NCI-H748 treated with DMSO at 0.1 percent for 48 hours (cell line): ENCODE measurements at regions not wholly inside any gene's neighbourhood (a gene's known extent, or its start where the extent isn't known, plus 50 kb on each side); places are given as distances from the start of the nearest gene placed in this dataset.
"Not testable (repeated sequence)": the region's sequence is repeated elsewhere in the genome, so short reads cannot be mapped to it uniquely, and the experiment has no call there.

Experiments used
- DNase-seq: peaks from one replicate; lab custom pipeline; 2025; lab: John Stamatoyannopoulos, UW

- no peak for DNase-seq
Measured at GRCh38 chr12:33589576-33590114, 150.0 kb upstream of the SYT10 start.

- DNase-seq: no peak
Measured at GRCh38 chr12:33593753-33594152, 154.1 kb upstream of the SYT10 start.

- no peak for DNase-seq
Measured at GRCh38 chr12:33596061-33596460, 156.4 kb upstream of the SYT10 start.

- DNase-seq: no peak
Measured at GRCh38 chr12:33596814-33597213, 157.2 kb upstream of the SYT10 start.

GRCh38 chr12:33602515-33602914 is 162.9 kb upstream of the SYT10 start:
- peak; percentile 43 for DNase-seq

GRCh38 chr12:33605757-33606156 is 166.1 kb upstream of the SYT10 start:
- peak; percentile 22 for DNase-seq

GRCh38 chr12:33609910-33610309 is 170.3 kb upstream of the SYT10 start:
- DNase-seq: no peak

GRCh38 chr12:33614630-33615029 is 175.0 kb upstream of the SYT10 start:
- DNase-seq: no peak

- DNase-seq: no peak
Measured at GRCh38 chr12:33617218-33617617, 177.6 kb upstream of the SYT10 start.

- no peak for DNase-seq
Measured at GRCh38 chr12:33628087-33628486, 188.5 kb upstream of the SYT10 start.

- DNase-seq: no peak
Measured at GRCh38 chr12:33634544-33634943, 194.9 kb upstream of the SYT10 start.

GRCh38 chr12:33636930-33637329 is 197.3 kb upstream of the SYT10 start:
- not testable (repeated sequence) for DNase-seq

- no peak for DNase-seq
Measured at GRCh38 chr12:33639975-33640374, 200.4 kb upstream of the SYT10 start.

GRCh38 chr12:33649992-33650391 is 210.4 kb upstream of the SYT10 start:
- DNase-seq: no peak

- no peak for DNase-seq
Measured at GRCh38 chr12:33650832-33651231, 211.2 kb upstream of the SYT10 start.

- DNase-seq: no peak
Measured at GRCh38 chr12:33653362-33653761, 213.7 kb upstream of the SYT10 start.

GRCh38 chr12:33654313-33654712 is 214.7 kb upstream of the SYT10 start:
- no peak for DNase-seq

- no peak for DNase-seq
Measured at GRCh38 chr12:33663000-33663654, 223.5 kb upstream of the SYT10 start.

GRCh38 chr12:33669349-33669748 is 229.7 kb upstream of the SYT10 start:
- no peak for DNase-seq

- no peak for DNase-seq
Measured at GRCh38 chr12:33670284-33670683, 230.7 kb upstream of the SYT10 start.

GRCh38 chr12:33671676-33672075 is 232.1 kb upstream of the SYT10 start:
- DNase-seq: no peak

- DNase-seq: no peak
Measured at GRCh38 chr12:33672836-33673577, 233.4 kb upstream of the SYT10 start.

- no peak for DNase-seq
Measured at GRCh38 chr12:33676866-33677265, 237.2 kb upstream of the SYT10 start.
